Activated CD4-positive, CD25-positive, alpha-beta regulatory T cell treated with anti-CD3 and anti-CD28 coated beads, Interleukin-2, amount 50 U/mL, for 24 hours (primary cell): ENCODE measurements at regions not wholly inside any gene's neighbourhood (a gene's known extent, or its start where the extent isn't known, plus 50 kb on each side); places are given as distances from the start of the nearest gene placed in this dataset.

ENCODE experiments used
- ATAC-seq, 2 donors: fragments of 150-1000 bp; cut with Tn5 transposase; one replicate each; pipeline ENCODE4 v1.10.0; 2021; ENCODE audit warnings: mild to moderate bottlenecking in 1 of 2, moderate library complexity in 1 of 2

DNA sequence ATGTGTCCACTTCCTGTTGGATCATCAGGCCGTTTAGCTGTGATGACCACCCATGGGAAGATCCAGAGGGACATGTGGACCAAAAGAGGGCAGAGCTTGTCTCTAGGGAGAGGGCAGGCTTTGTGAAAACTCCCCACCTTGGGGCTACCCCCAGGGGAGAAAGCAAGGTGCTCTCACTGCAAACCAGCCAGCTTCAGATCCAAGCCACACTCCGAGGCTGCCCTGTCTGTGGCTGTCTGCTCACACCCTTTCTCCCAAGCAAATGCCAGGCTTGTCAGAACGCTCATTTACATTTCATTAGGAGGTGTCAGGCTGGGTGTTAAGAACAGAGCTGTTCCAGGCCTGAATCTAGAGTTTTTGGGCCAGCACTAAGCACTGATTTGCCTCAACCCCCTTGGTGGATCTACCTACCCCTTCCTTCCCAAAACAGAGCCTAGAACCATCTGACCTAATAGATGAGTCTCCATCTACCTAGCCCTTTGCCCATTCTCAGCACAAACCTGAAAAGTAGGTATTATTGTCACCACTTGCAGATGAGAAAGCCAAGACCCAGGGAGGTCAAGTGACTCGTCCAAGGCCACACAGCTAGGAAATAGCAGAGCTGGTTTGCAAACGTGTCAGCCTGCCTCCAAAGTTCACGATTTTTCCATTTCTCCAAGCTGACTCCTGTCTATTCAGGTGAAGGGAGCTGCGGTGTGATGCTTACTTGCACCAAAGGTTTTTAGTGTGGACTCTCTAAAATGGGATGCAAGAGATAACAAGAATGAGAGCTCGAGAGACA, 130.9 kb downstream of the EMX2 start:
- no peak for ATAC-seq

- no peak for ATAC-seq
Measured at GRCh38 chr10:117674201-117674600, 131.7 kb downstream of the EMX2 start.

DNA sequence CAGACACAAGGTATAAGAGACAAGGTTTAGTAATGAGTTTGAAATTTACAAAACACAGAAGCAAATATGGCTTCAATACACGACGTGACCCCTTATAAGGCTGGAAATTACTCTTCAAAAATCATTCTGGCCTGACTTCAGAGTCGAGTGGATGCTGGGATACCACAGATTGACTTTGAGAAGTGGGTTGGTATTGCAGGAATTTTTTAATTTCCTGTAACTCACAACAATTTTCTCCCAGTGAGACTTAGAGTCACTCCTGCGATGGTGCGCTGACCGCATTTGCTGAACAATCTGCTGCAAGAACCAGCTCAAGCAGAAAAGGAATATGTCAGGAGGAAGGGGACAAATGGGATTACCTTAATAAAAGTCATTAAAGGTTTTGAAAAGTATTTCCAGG, 132.1 kb downstream of the EMX2 start:
- ATAC-seq, result no peak

DNA sequence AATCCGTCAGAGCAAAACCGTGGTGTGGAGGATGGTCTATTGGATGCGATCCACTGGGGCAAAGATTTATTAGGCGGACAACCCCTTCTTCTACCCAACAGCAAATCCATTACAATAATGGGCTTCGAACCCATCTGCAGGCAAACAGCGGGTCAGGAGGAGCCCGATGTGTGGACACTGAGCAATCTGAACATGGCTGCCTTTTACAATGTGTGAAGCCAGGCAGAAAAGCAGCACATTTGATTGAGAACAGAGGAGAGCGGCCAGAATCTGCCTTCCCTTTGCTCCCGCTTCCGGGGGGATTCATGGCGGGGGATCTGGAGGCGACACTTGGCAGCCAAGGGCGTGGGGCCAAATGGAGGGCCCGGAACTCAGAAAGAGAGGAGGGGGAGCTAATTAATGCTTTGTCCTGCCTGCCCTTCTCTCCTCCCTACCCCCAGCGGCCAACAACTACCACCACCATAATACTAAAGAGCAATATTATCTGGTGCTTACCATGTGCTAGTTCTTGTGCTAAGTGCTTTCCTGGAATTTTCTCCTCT, 133.0 kb downstream of the EMX2 start:
- no peak for ATAC-seq

- ATAC-seq, result no peak
Measured at GRCh38 chr10:117677239-117677638, 134.7 kb downstream of the EMX2 start.

DNA sequence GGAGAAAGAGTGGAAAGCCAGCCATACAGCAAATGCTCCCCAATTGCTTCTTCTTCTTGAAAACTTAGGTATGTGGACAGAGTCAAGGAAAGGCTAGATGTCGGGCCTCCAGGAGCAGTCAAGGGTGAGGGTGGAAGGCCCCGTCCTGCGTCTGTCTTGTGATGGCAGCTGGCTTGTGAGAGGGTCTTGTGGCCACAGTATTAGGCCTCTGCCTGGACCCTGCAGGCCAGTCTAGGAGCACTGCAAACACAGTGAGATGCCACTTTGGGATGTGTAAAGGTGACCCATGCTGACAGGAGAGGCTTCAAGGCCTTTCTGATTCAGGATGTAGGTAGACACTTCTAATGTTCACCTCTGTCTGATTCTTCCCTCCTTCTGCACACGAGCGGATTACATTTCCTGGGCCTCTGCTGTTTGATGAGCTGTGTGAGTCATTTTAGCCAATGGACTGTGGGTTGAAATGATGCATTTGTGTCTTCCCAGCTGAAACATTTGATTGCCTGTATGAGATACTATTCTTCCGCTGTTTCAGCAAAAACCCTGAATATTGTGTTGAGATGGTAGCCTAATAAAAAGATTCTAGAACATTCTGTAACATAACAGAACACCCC, 135.4 kb downstream of the EMX2 start:
- ATAC-seq, result no peak

GRCh38 chr10:117680601-117681000, 138.1 kb downstream of the EMX2 start:
- no peak for ATAC-seq

DNA sequence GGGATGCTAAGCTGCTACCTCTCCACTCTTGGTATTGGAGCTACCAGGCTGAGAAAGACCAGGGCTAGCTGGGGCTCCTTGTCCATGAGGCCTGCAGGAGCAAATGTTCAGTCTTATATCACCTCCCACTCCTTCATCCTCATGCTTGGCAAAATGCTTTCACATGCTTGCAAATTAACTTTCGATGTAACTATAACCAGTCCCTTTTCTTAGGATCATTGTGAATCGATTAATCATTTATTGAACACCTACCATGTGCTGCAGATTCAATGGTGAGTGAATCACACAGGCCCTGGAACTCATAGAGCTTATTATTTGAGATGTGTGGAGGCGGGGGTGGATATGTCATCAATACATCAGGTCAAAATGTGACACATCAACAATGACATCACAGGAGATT, 138.6 kb downstream of the EMX2 start:
- no peak for ATAC-seq

DNA sequence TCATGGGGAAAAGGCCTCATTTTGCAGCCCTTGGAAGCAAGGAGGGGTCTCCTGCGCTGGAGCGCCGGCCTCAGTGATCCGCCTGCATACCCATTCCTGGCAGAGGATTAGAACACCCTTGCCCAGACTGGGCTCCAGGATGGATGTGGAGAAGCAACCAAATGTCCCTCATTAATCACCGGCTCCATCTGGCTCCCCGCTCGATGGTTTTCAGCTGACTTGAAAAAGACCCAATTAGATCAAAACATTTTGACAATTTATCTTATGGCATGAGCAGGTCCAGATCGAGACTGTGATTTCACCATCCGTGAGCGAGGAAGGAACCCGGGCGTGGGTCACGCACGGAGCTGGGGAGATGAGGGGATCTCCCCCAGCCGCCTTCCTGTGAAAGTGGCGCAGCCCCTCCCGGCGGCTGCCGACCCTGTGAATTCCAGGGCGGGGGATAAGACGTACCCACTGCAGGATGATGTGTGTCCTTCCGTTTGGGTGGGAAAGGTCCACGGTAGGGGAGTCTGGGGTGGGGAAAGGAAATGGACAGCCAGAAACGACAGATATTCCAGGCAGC, 141.6 kb downstream of the EMX2 start:
- no peak for ATAC-seq

- ATAC-seq, result no peak
Measured at GRCh38 chr10:117684672-117685211, 142.2 kb downstream of the EMX2 start.

DNA sequence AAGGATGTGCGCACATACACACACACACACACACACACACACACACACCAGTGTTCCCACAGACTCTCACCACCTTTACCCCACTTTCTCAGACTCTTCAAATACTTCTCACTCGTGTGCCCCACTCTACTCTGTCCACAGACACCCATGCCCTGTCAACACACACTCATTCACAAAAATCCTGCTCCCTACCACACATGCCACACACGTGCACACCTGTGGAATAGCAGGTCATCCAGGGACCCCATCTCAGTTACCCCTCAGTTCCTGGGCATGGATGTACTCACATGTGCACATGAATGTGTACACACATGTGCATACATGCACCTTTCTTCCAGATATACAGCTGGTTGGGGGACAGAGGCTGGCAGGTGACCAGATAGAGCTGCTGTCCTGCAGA, 142.9 kb downstream of the EMX2 start:
- no peak for ATAC-seq

GRCh38 chr10:117686606-117687005, 144.1 kb downstream of the EMX2 start:
- no peak for ATAC-seq

DNA sequence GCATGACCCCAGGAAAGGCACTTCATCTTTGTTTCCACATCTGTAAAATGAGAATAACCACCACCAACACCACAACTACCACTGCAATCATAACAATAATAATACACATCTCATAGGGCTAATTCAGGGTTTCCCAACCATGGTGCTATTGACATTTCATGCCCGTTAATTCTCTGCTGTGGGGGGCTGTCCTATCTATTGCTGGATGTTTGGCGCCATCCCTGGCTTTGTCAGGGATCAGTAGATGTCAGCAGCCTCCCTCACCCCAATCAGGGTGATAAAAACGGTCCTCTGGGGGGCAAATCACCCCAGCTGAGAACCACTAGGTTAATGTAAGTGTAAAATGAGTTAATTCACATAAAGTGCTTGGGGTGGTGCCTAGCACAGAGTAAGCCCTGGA, 145.8 kb downstream of the EMX2 start:
- ATAC-seq, result no peak

GRCh38 chr10:117689566-117689965, 147.0 kb downstream of the EMX2 start:
- ATAC-seq, result no peak

GRCh38 chr10:117690359-117690758, 147.8 kb downstream of the EMX2 start:
- no peak for ATAC-seq

DNA sequence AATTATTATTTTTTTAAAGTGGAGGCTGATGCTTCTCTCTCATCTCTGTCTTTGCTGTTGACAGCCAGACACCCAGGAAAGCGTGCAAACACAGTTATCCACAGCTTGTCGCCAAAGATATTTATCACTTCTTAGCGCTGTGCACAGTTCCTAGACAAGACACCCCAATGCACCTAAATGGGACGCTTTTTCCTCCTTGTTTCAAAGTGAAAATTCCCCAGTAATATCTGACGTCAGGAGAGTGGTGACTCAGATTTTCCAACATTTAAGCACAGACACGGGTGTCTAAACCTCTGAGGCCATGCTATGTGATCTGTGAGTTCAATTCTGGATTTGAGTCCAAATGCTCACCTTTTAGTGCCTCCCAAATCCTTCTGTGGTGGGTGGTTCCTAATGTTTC, 151.6 kb downstream of the EMX2 start:
- ATAC-seq, result no peak

DNA sequence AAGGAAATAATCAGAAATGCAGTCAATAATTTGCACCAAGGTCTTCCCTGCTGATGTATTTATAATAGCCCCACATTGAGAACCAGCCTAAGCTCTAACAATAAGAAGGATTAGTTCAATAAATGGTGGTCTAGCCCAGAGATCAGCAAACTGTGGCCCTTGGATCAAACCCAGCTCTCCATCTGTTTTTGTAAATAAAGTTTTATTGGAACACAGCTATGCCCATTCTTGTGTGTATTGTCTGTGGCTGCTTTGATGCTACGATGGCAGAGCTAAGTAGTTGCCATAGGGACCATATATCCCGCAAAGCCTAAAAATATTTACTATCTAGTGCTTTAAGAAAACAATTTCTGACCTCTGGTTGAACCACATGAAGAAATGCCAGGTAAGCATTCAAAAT, 154.9 kb downstream of the EMX2 start:
- no peak for ATAC-seq

GRCh38 chr10:117698809-117699208, 156.3 kb downstream of the EMX2 start:
- ATAC-seq, result no peak

DNA sequence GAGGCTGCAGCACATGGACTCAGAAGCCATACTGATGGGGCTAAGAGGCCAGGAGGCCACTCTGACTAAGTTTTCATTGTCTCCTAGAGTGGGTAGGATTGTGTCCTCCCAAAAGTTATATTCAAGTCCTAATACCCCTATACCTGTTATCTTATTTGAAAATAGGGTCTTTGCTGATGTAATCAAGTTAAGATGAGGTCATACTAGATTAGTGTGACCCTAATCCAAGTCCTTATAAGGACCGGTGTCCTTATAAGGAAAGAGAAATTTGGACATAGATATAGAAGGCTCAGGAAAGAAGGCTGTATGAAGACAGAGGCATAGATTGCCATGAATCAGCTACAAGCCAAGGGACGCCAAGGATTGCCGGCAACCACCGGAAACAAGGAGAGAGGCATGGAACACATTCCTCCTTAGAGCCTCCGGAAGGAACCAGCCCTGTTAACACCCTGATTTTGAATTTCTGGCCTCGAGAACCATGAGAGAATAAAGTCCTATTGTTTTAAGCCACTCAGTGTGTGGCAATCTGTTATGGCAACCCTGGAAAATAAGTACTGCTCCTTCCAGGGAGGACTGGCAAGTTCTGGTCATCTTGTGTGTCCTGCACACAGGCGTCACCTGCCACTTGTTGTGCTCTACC, 157.0 kb downstream of the EMX2 start:
- ATAC-seq, result no peak

GRCh38 chr10:117710181-117710798, 167.7 kb downstream of the EMX2 start:
- no peak for ATAC-seq

DNA sequence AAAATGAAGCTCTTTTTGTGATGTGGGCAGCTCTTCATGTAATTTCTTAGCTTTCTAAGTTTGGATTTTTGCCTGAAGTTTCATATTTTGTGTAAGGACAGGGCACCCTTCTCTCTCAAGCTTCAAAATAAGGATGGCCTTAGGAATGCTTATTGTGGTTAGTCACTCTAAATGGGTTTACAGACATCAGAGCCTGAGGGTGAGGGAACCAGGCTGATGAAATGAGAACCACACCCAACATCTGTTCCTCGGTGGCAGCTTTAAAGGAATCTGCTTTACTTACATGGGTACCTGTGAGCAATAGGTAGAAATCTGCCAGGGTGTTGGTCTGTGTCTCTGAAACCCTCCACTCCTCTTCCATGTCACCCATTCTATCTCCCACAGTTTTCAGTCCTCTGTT, 174.3 kb downstream of the EMX2 start:
- ATAC-seq, result no peak

GRCh38 chr10:117718986-117719920, 176.7 kb downstream of the EMX2 start:
- ATAC-seq, result no peak
